ENCODE measurements at regions not wholly inside any gene's neighbourhood (a gene's known extent, or its start where the extent isn't known, plus 50 kb on each side); places are given as distances from the start of the nearest gene placed in this dataset.

- no peak overlapping the region for H3K27ac ChIP-seq
- TF ChIP-seq ZFX (IDR thresholded peaks at IDR 0.05; ENCODE audit: borderline replicate concordance) (no peak), CTCF (IDR thresholded peaks at IDR 0.05) (no peak)
Observed at GRCh38 chr13:62910541-62911060, 1495.0 kb upstream of the PCDH20 start.

GRCh38 chr13:62908321-62908720 is 1492.7 kb upstream of the PCDH20 start:
- no peak overlapping the region for H3K27ac ChIP-seq
- no peak for TF ChIP-seq ZFX (IDR thresholded peaks at IDR 0.05; ENCODE audit: borderline replicate concordance)
- TF ChIP-seq CTCF (IDR thresholded peaks at IDR 0.05) = no peak

- TF ChIP-seq CTCF (IDR thresholded peaks at IDR 0.05) = no peak
- TF ChIP-seq ZFX (IDR thresholded peaks at IDR 0.05; ENCODE audit: borderline replicate concordance) = no peak
- no peak overlapping the region for H3K27ac ChIP-seq
Observed at GRCh38 chr13:62906896-62907295, 1491.2 kb upstream of the PCDH20 start.

- TF ChIP-seq ZFX (IDR thresholded peaks at IDR 0.05; ENCODE audit: borderline replicate concordance) (no peak), CTCF (IDR thresholded peaks at IDR 0.05) (no peak)
- H3K27ac ChIP-seq = no peak overlapping the region
Observed at GRCh38 chr13:62906469-62906868, 1490.8 kb upstream of the PCDH20 start.

- no peak overlapping the region for H3K27ac ChIP-seq
- no peak for TF ChIP-seq ZFX (IDR thresholded peaks at IDR 0.05; ENCODE audit: borderline replicate concordance)
- no peak for TF ChIP-seq CTCF (IDR thresholded peaks at IDR 0.05)
Observed at GRCh38 chr13:62887046-62887445, 1471.4 kb upstream of the PCDH20 start.

GRCh38 chr13:62879071-62879470 is 1463.4 kb upstream of the PCDH20 start:
- TF ChIP-seq ZFX (IDR thresholded peaks at IDR 0.05; ENCODE audit: borderline replicate concordance) (no peak), CTCF (IDR thresholded peaks at IDR 0.05) (no peak)
- H3K27ac ChIP-seq = no peak overlapping the region

- no peak for TF ChIP-seq CTCF (IDR thresholded peaks at IDR 0.05)
- no peak for TF ChIP-seq ZFX (IDR thresholded peaks at IDR 0.05; ENCODE audit: borderline replicate concordance)
- H3K27ac ChIP-seq = no peak overlapping the region
Observed at GRCh38 chr13:62875118-62875640, 1459.5 kb upstream of the PCDH20 start.

All from 22Rv1 (cell line).